ENCODE measurements at regions not wholly inside any gene's neighbourhood (a gene's known extent, or its start where the extent isn't known, plus 50 kb on each side); places are given as distances from the start of the nearest gene placed in this dataset.

DNA sequence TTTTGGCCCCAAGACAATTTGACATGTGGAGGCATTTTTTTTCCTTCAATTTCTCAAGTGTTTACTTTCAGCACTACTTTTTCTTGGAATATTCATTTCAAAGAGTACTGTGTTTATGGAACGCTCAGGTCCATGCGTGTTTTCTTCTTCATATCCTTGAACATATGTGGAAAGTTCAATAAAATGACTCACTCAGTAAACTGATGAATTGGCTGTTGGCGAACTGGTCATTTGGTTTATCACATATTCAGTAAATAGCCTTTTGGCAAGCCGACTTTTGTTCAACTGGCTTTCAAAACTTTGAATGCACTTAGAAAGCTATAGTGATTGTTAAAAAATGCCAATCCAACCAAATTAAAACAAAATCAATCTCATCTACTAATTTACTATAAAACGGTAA, 964.6 kb upstream of the SLC35B3 start:
- Histone ChIP-seq H3K23ac (ENCODE audit: insufficient read length, low read depth, low read length) (no peak overlapping the region), H3K4me1 (ENCODE audit: insufficient read depth, low read length) (no peaks in the 10 kb centered on the region), H4K5ac (ENCODE audit: insufficient read length, low read depth, low read length) (no peak overlapping the region), H3K18ac (ENCODE audit: insufficient read length, low read depth, low read length) (no peak overlapping the region), H3K27me3 (ENCODE audit: insufficient read depth, low read length) (no peaks in the 10 kb centered on the region; the same call in 1 of the 2 replicates), H2BK120ac (ENCODE audit: low read depth, low read length, poor library complexity, severe bottlenecking) (no peak overlapping the region), H3K4me2 (ENCODE audit: insufficient read depth, insufficient read length, low read length) (no peak overlapping the region), H2BK12ac (ENCODE audit: insufficient read length, low read depth, low read length) (no peak overlapping the region), H3K9ac (ENCODE audit: extremely low read depth, insufficient read length, low read length) (no peak overlapping the region), H2AFZ (ENCODE audit: low read length) (no peak overlapping the region), H2BK5ac (ENCODE audit: insufficient read length, low read length) (no peak overlapping the region), H3K14ac (ENCODE audit: insufficient read depth, low read length) (no peak overlapping the region), H3K23me2 (ENCODE audit: insufficient read length, low read depth, low read length, poor library complexity, severe bottlenecking) (no peaks in the 10 kb centered on the region), H4K8ac (replicated peaks; ENCODE audit: insufficient read length, low read depth, low read length) (no peak overlapping the region), H2AK5ac (ENCODE audit: insufficient read length, low read length) (no peak overlapping the region), H3K56ac (ENCODE audit: insufficient read length, low read depth, low read length) (no peak overlapping the region), H4K91ac (ENCODE audit: insufficient read length, low read depth, low read length) (no peak overlapping the region), H4K20me1 (ENCODE audit: control insufficient read depth, insufficient read depth, insufficient read length) (no peaks in the 10 kb centered on the region), H3K27ac (ENCODE audit: insufficient read length, low read depth, low read length) (no peak overlapping the region), H3K79me1 (ENCODE audit: insufficient read depth, low read depth, low read length, poor library complexity, severe bottlenecking) (no peaks in the 10 kb centered on the region), H3T11ph (ENCODE audit: low read length) (no peak overlapping the region), H3K4ac (ENCODE audit: low read depth, low read length) (no peak overlapping the region), H3K79me2 (ENCODE audit: insufficient read depth, low read length) (no peaks in the 10 kb centered on the region), H2BK15ac (ENCODE audit: low read depth, low read length) (no peak overlapping the region), H3K9me3 (ENCODE audit: control insufficient read depth, low read depth, low read length) (no peaks in the 10 kb centered on the region), H2BK20ac (ENCODE audit: low read depth, low read length, poor library complexity, severe bottlenecking) (no peak overlapping the region)
- H3K27me3 Mint-ChIP-seq (ENCODE audit: low read depth), result peaks cover 15% of the 10 kb centered on the region
- no peaks in the 10 kb centered on the region; a peak in 2 of 5 replicates for H3K9me3 Mint-ChIP-seq
- no peaks in the 10 kb centered on the region for H3K36me3 Mint-ChIP-seq (ENCODE audit: insufficient read depth in 1 of 3, low read depth in 3 of 3)
- H3K4me3 Mint-ChIP-seq, result no peak overlapping the region
- TF ChIP-seq, protein P1, sequence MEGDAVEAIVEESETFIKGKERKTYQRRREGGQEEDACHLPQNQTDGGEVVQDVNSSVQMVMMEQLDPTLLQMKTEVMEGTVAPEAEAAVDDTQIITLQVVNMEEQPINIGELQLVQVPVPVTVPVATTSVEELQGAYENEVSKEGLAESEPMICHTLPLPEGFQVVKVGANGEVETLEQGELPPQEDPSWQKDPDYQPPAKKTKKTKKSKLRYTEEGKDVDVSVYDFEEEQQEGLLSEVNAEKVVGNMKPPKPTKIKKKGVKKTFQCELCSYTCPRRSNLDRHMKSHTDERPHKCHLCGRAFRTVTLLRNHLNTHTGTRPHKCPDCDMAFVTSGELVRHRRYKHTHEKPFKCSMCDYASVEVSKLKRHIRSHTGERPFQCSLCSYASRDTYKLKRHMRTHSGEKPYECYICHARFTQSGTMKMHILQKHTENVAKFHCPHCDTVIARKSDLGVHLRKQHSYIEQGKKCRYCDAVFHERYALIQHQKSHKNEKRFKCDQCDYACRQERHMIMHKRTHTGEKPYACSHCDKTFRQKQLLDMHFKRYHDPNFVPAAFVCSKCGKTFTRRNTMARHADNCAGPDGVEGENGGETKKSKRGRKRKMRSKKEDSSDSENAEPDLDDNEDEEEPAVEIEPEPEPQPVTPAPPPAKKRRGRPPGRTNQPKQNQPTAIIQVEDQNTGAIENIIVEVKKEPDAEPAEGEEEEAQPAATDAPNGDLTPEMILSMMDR (conservative IDR thresholded peaks at IDR 0.05), result no peak
- no peak overlapping the region for H3K27ac Mint-ChIP-seq
- H3K4me1 Mint-ChIP-seq, result peaks cover 0 to 5% of the 10 kb centered on the region in 2 experiments; a peak in 1 of 4 replicates
- DNase-seq, result no peak
- WGBS (ENCODE audit: extremely low coverage, insufficient read length, low lambda C conversion rate), result 100% methylated on average over 1 of the region's 5 CpGs

Data from H9 (cell line).